Upper lobe of right lung (tissue), 1 donor: ENCODE measurements at regions not wholly inside any gene's neighbourhood (a gene's known extent, or its start where the extent isn't known, plus 50 kb on each side); places are given as distances from the start of the nearest gene placed in this dataset.

ENCODE experiments used
- ATAC-seq: fragments of 200-7000 bp; cut with Tn5 transposase; one replicate; pipeline ENCODE4 v1.9.1; 2020; ENCODE audit warnings: mild to moderate bottlenecking, moderate library complexity
- DNase-seq: peaks from one replicate; pipeline ENCODE4 v3.0.0-alpha.2; 2020
- H3K27ac ChIP-seq: fragments of 200-600 bp; one replicate; pipeline ENCODE4 v1.8.0; 2022
- H3K27me3 ChIP-seq: fragments of 200-600 bp; one replicate; pipeline ENCODE4 v1.8.0; 2022; ENCODE audit warnings: mild to moderate bottlenecking
- H3K36me3 ChIP-seq: fragments of 200-600 bp; one replicate; pipeline ENCODE4 v1.8.0; 2022
- H3K4me1 ChIP-seq: fragments of 200-600 bp; one replicate; pipeline ENCODE4 v1.8.0; 2022
- H3K4me3 ChIP-seq: fragments of 200-600 bp; one replicate; pipeline ENCODE4 v1.8.0; 2022; ENCODE audit warnings: mild to moderate bottlenecking
- H3K9me3 ChIP-seq: fragments of 200-600 bp; one replicate; pipeline ENCODE4 v1.8.0; 2022
- intact Hi-C: fragments of 100-400 bp; cut with DNase I; formaldehyde crosslinking; loops from one replicate; pipeline ENCODE4 v1.11.0; 2022
- TF ChIP-seq, protein P1 (sequence below): fragments of 200-600 bp; IDR thresholded peaks from one replicate; pipeline ENCODE4 v1.8.0; 2022; ENCODE audit warnings: antibody characterized with exemption
- donor health status: DM: no; HTN: yes; CAD: no; lungs with severe emphysema.

DNA sequence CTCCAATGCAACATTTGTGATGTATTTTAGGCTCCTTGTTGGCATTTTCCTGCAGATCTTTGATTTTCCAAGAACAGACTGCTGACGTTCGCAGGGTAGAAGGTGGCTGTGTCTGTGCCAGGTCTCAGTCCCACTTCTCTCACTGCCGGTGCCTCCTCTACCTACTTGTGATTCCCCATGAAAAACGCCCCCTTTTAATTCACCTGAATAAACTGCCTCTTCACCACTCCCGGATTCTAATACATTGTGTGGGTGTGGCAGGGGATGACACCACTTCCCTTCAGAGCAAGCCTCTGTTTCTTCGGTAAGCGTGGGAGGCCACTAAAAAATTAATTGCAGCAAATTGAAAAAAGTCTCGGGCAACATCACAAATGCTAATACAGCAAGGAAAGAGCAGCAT lies 96.1 kb upstream of the FAM9B start:
- no peak for ATAC-seq
- no peaks in the 10 kb centered on the region for H3K27me3 ChIP-seq
- intact Hi-C loops = no loop called here
- no peaks in the 10 kb centered on the region for H3K36me3 ChIP-seq
- H3K27ac ChIP-seq = no peak overlapping the region
- H3K9me3 ChIP-seq = no peaks in the 10 kb centered on the region
- H3K4me3 ChIP-seq = no peak overlapping the region
- no peak for DNase-seq
- TF ChIP-seq, protein P1, sequence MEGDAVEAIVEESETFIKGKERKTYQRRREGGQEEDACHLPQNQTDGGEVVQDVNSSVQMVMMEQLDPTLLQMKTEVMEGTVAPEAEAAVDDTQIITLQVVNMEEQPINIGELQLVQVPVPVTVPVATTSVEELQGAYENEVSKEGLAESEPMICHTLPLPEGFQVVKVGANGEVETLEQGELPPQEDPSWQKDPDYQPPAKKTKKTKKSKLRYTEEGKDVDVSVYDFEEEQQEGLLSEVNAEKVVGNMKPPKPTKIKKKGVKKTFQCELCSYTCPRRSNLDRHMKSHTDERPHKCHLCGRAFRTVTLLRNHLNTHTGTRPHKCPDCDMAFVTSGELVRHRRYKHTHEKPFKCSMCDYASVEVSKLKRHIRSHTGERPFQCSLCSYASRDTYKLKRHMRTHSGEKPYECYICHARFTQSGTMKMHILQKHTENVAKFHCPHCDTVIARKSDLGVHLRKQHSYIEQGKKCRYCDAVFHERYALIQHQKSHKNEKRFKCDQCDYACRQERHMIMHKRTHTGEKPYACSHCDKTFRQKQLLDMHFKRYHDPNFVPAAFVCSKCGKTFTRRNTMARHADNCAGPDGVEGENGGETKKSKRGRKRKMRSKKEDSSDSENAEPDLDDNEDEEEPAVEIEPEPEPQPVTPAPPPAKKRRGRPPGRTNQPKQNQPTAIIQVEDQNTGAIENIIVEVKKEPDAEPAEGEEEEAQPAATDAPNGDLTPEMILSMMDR = no peak
- H3K4me1 ChIP-seq = no peaks in the 10 kb centered on the region

DNA sequence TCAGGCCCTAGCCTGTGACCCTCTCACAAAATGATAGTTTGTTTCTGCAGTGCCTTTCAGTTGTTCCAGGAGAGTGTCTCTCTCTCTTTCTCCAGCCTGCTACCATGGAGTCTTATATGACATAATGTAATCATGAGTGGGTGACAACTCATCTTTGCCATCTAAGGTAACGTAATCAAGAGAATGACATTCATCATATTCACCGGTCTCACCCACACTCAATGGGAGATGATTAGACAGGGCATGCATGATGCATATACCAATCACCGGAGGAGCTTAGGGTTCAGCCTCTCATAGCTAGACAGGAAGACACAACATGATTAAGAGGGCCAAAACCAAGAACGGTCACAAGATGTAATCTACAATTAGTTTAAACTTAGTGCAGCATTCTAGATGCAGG lies 97.1 kb upstream of the FAM9B start:
- no peak for DNase-seq
- Histone ChIP-seq H3K27ac (no peak overlapping the region), H3K4me3 (no peak overlapping the region), H3K9me3 (no peaks in the 10 kb centered on the region), H3K27me3 (no peaks in the 10 kb centered on the region), H3K36me3 (no peaks in the 10 kb centered on the region), H3K4me1 (no peaks in the 10 kb centered on the region)
- TF ChIP-seq, protein P1 = no peak
- ATAC-seq = no peak
- intact Hi-C loops = no loop called here

DNA sequence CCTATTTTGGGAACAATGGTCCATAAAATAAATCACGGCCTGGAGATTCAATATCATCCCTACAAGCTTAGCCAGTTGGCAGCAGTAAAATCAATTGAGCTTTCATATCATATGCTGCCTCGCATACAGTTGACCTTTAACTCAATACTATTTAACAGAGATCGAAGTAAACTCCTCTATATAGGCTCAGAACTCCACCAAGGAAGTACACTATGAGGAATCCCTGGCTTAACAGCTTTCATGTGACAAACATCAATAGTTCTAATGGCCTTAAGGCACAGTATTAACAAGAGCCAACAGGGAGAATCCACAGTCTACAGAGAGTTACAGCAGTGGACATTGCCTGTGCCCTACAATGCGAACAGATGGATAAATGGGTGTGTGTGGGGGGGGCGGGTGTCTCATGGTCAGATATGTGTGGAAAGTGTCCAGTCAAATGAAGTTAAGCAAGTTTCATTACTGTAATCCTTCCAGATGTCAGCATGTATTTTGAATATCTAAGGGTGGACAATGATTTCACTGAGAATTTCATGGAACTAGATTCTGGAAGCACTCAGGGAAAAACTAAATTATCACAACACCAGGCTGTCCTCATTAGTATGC lies 98.2 kb upstream of the FAM9B start:
- intact Hi-C loops = no loop called here
- H3K27ac ChIP-seq = no peak overlapping the region
- no peak overlapping the region for H3K4me3 ChIP-seq
- H3K36me3 ChIP-seq = no peaks in the 10 kb centered on the region
- no peaks in the 10 kb centered on the region for H3K27me3 ChIP-seq
- DNase-seq (no peak), ATAC-seq (no peak)
- TF ChIP-seq, protein P1 = no peak
- no peaks in the 10 kb centered on the region for H3K4me1 ChIP-seq
- no peaks in the 10 kb centered on the region for H3K9me3 ChIP-seq

DNA sequence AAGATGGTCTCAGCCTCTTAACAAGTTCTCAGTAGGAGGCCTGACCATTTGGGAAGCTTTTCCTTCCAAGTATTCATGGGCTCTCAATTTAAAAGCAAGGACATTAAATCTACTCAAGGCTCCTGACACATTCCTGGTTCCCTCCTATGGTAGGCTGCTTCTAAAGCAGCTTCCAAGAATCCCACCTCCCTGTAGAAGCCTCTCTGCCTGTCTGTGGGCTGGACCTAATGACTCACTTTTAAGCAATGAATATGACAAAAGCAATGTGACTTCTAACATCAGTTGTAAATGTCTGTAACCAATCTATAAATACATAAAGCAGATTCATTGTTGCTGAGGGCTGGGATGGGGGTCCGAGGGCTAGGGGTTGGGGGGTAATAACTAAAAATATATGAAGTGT lies 99.5 kb upstream of the FAM9B start:
- no peaks in the 10 kb centered on the region for H3K4me1 ChIP-seq
- no peaks in the 10 kb centered on the region for H3K36me3 ChIP-seq
- TF ChIP-seq, protein P1 = no peak
- intact Hi-C loops = no loop called here
- H3K9me3 ChIP-seq = no peaks in the 10 kb centered on the region
- DNase-seq (no peak), ATAC-seq (no peak)
- no peaks in the 10 kb centered on the region for H3K27me3 ChIP-seq
- no peak overlapping the region for H3K27ac ChIP-seq
- H3K4me3 ChIP-seq = no peak overlapping the region

DNA sequence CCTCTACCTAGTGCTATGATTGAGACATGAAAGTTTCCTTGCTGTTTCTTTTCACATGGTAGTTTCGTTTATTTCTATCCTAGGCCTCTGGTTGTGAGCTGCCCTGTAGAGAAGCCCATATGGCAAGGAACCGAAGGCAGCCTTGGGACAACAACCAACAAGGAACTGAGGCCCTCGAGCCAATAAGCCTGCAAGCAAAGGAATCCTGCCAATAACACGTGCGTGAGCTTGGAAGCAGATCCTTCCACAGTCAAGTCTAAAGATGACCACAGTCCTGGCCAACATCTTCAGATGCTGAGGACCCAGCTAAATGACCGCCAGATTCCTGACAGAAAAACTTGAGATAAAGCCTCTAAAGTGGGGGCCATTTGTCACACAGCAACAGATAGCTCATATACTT lies 100.4 kb upstream of the FAM9B start:
- no peak overlapping the region for H3K4me3 ChIP-seq
- intact Hi-C loops = no loop called here
- ATAC-seq = no peak
- H3K36me3 ChIP-seq = no peaks in the 10 kb centered on the region
- TF ChIP-seq, protein P1 = no peak
- no peak for DNase-seq
- H3K4me1 ChIP-seq = no peaks in the 10 kb centered on the region
- H3K9me3 ChIP-seq = no peaks in the 10 kb centered on the region
- H3K27ac ChIP-seq = no peak overlapping the region
- no peaks in the 10 kb centered on the region for H3K27me3 ChIP-seq

DNA sequence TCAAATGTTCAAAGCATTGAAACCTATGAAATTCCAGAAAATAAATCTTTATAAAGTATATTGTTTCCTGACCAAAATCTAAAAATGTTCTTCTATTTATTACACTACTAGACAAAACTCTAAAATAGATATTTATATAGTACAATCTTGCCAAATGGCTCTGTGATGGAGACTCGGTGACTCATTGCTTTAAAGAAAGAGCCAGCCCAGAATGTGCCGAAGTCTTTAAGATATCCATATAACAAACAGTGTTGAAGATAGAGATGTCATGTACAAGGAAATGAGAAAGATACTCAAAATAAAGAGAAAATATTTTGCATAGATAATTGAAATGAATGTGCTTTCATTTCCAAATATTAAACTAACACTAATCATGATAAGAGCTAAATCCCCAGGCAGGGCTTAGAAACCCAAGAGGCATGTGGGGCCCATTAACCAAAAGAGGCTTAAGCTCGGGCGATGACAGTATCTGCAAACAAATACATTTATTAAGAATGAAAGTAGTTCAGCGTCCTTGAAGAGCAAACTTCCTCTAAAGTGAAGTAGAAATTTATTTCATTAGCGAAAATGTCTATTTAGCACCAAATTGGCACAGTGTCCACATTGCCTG lies 102.1 kb upstream of the FAM9B start:
- intact Hi-C loops = no loop called here
- DNase-seq (no peak), ATAC-seq (no peak)
- no peaks in the 10 kb centered on the region for H3K4me1 ChIP-seq
- no peaks in the 10 kb centered on the region for H3K27me3 ChIP-seq
- H3K9me3 ChIP-seq = no peaks in the 10 kb centered on the region
- TF ChIP-seq, protein P1 = no peak
- H3K27ac ChIP-seq = no peak overlapping the region
- no peak overlapping the region for H3K4me3 ChIP-seq
- no peaks in the 10 kb centered on the region for H3K36me3 ChIP-seq
